Right lobe of liver (tissue), 6 donors: ENCODE measurements at regions not wholly inside any gene's neighbourhood (a gene's known extent, or its start where the extent isn't known, plus 50 kb on each side); places are given as distances from the start of the nearest gene placed in this dataset.

Source experiments
- ATAC-seq, 4 donors: fragments of 200-7000 bp; cut with Tn5 transposase; one replicate each; pipeline ENCODE4 v1.9.1; 2020; ENCODE audit warnings: mild to moderate bottlenecking in 4 of 4, moderate library complexity in 4 of 4
- DNase-seq, 3 donors: peaks; one replicate each; pipeline ENCODE4 v3.0.0-alpha.2; 2020
- H3K27ac ChIP-seq, 3 donors: fragments of 200-600 bp; one replicate each; pipeline ENCODE4 v1.8.0; 2022
- H3K27me3 ChIP-seq, 2 donors: fragments of 200-600 bp; one replicate each; pipeline ENCODE4 v1.8.0; 2022
- H3K36me3 ChIP-seq, 4 donors: fragments of 200-600 bp; sonication (generic) in 1 of 4; one replicate each; pipeline versions ENCODE4 v1.5.1 to v1.8.0; 2017 to 2022; ENCODE audit warnings: control low read depth in 1 of 4
- H3K4me1 ChIP-seq, 4 donors: fragments of 200-600 bp; sonication (generic) in 1 of 4; one replicate each; pipeline versions ENCODE4 v1.5.1 to v1.8.0; 2017 to 2022; ENCODE audit warnings: control low read depth in 1 of 4
- H3K4me3 ChIP-seq, 3 donors: fragments of 200-600 bp; one replicate each; pipeline ENCODE4 v1.8.0; 2022
- H3K9me3 ChIP-seq, 4 donors: fragments of 200-600 bp; sonication (generic) in 1 of 4; one replicate each; pipeline versions ENCODE4 v1.5.1 to v1.8.0; 2017 to 2022; ENCODE audit warnings: control low read depth in 1 of 4
- POLR2A ChIP-seq: fragments of 450-650 bp; IDR thresholded peaks from one replicate; pipeline ENCODE4 v1.6.1; 2017; ENCODE audit warnings: antibody characterized with exemption, mild to moderate bottlenecking
- WGBS: methylation state at CpG from one replicate; pipeline ENCODE4 v1.1.6; 2018; ENCODE audit warnings: low coverage, low lambda C conversion rate; ENCODE audit not compliant: insufficient coverage; ENCODE audit errors: missing lambda C conversion rate; 5-methylcytosine and 5-hydroxymethylcytosine counted together
- intact Hi-C, 2 donors: fragments of 100-400 bp; cut with DNase I; formaldehyde crosslinking; loops; one replicate each; pipeline versions ENCODE4 v1.11.2 to v1.14.1; 2022
- TF ChIP-seq, protein P1 (sequence below), 4 donors: fragments of 200-600 bp in 3 of 4; fragments of 450-650 bp in 1 of 4; IDR thresholded peaks; one replicate each; pipeline versions ENCODE4 v1.5.1 to v1.8.0; 2016 to 2022; ENCODE audit warnings: antibody characterized with exemption in 4 of 4, mild to moderate bottlenecking in 2 of 4
- donor health status: DM: no; HTN: yes; CAD: no.
- donor health status: DM: no; HTN: no; CAD: no.
- donor health status: DM: no; HTN: no; CAD: no.
- donor health status: DM: no; HTN: yes; CAD: no.
- donor health status: DM: no; HTN: yes; CAD: no.

GRCh38 chr4:83757121-83757621 is 221.3 kb downstream of the GPAT3 start:
- intact Hi-C loops, result no loop called here
- Histone ChIP-seq H3K36me3 (no peaks in the 10 kb centered on the region), H3K9me3 (no peaks in the 10 kb centered on the region), H3K4me3 (no peak overlapping the region), H3K27me3 (no peaks in the 10 kb centered on the region), H3K4me1 (no peaks in the 10 kb centered on the region), H3K27ac (no peak overlapping the region)
- no peak for TF ChIP-seq POLR2A
- TF ChIP-seq, protein P1, sequence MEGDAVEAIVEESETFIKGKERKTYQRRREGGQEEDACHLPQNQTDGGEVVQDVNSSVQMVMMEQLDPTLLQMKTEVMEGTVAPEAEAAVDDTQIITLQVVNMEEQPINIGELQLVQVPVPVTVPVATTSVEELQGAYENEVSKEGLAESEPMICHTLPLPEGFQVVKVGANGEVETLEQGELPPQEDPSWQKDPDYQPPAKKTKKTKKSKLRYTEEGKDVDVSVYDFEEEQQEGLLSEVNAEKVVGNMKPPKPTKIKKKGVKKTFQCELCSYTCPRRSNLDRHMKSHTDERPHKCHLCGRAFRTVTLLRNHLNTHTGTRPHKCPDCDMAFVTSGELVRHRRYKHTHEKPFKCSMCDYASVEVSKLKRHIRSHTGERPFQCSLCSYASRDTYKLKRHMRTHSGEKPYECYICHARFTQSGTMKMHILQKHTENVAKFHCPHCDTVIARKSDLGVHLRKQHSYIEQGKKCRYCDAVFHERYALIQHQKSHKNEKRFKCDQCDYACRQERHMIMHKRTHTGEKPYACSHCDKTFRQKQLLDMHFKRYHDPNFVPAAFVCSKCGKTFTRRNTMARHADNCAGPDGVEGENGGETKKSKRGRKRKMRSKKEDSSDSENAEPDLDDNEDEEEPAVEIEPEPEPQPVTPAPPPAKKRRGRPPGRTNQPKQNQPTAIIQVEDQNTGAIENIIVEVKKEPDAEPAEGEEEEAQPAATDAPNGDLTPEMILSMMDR (IDR thresholded peaks at IDR 0.05), result no peak
- ATAC-seq (no peak), DNase-seq (no peak)
- 31% methylated on average over 2 of the region's 2 CpGs for WGBS

DNA sequence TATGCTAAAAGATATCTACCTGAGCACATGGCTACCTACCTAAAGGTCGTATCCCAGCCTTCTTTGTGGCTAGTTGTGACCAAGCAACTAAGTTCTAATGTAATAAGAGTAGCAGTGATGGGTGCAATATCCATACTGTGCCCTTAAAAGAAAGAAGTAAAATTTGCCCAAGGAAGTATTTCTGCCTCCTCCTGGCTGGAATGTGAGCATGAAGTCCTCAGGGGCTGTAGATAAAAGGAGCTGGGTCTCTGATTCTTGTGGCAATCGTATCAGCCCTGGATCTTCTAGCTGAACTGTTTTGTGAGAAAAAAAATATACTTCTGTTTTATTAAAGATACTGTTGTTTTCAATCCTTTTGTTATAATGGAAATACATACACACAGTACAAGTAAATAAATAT is 217.4 kb downstream of the GPAT3 start:
- no peak for TF ChIP-seq POLR2A
- Histone ChIP-seq H3K27me3 (no peaks in the 10 kb centered on the region), H3K27ac (no peak overlapping the region), H3K36me3 (no peaks in the 10 kb centered on the region), H3K4me1 (no peaks in the 10 kb centered on the region), H3K4me3 (no peak overlapping the region), H3K9me3 (no peaks in the 10 kb centered on the region)
- ATAC-seq, result no peak
- 16% methylated on average over 2 of the region's 2 CpGs for WGBS
- intact Hi-C loops, result no loop called here
- DNase-seq, result no peak

DNA sequence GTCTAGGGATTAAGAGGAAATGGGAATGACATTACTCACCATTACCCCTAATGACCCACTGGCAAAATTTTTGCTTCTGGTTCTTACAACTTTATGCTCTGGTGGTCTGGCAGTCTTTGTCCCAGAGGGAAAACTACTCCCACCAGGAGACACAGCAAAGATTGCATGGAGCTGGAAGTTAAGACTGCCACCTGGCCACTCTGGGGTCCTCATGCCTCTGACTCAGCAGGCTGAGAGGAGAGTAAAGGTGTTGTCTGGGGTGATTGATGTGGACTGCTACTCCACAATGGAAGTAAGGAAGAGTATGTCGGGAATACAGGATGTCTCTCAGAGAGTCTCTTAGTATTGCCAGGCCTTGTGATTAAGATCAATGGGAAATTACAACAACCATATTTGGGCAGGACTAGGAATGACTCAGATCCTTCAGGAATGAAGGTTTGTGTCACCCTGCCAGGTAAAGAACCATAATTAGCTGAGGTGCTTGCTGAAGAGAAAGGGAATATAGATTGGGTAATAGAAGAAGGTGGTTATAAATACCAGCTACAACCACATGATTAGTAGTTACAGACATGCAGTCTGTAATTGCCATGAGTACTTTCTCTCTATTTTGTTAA is 215.5 kb downstream of the GPAT3 start:
- H3K27ac ChIP-seq, result no peak overlapping the region
- DNase-seq, result no peak
- H3K4me1 ChIP-seq, result no peaks in the 10 kb centered on the region
- no peak for ATAC-seq
- intact Hi-C loops, result no loop called here
- no peaks in the 10 kb centered on the region for H3K36me3 ChIP-seq
- TF ChIP-seq, protein P1 (IDR thresholded peaks at IDR 0.05), result no peak
- TF ChIP-seq POLR2A, result no peak
- no peaks in the 10 kb centered on the region for H3K9me3 ChIP-seq
- no peaks in the 10 kb centered on the region for H3K27me3 ChIP-seq
- 44% methylated on average over 1 of the region's 1 CpG for WGBS
- H3K4me3 ChIP-seq, result no peak overlapping the region

DNA sequence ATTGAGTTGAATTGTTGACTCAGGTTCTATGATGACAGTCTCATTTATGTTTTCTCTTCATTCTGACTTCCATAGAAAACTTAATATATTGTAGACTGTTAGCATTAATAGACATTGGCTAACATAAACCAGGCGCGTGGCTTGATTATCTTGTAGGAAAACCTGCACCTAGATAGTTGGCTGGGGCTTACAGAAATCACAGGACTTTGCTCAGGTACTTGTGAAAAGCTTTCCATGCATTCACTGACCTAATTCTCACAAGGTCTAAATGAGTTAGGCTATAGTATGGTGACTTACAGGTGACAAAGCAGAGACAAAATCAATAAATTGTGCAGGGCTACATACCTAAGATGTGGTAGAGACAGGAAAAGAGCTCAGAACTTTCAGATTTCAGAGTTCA is 212.8 kb downstream of the GPAT3 start:
- H3K36me3 ChIP-seq, result no peaks in the 10 kb centered on the region
- H3K4me3 ChIP-seq, result no peak overlapping the region
- no peaks in the 10 kb centered on the region for H3K9me3 ChIP-seq
- TF ChIP-seq POLR2A, result no peak
- TF ChIP-seq, protein P1 (IDR thresholded peaks at IDR 0.05), result no peak
- H3K27me3 ChIP-seq, result no peaks in the 10 kb centered on the region
- H3K4me1 ChIP-seq, result no peaks in the 10 kb centered on the region
- 55% methylated on average over 2 of the region's 2 CpGs for WGBS
- intact Hi-C loops, result no loop called here
- DNase-seq (no peak), ATAC-seq (no peak)
- H3K27ac ChIP-seq, result no peak overlapping the region

DNA sequence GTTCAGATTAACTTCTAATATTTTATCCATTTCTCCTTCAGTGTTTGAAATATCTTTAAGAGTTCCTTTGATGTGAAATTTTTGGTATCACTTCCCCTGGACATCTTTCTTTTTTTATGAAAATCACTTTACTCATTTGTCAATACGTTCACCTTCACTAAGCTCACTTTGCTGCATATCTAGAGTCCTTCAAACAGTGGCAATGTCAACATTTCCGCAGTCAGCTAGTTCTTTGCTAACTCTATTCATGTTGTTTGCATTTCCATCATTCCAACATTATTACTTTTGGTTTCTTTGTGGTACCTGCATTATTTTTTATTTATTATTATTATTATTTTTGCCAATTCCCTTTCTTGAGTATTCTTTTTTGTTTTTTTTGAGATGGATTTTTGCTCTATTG is 203.0 kb downstream of the GPAT3 start:
- DNase-seq (no peak), ATAC-seq (no peak)
- 7% methylated on average over 2 of the region's 2 CpGs for WGBS
- H3K4me3 ChIP-seq, result no peak overlapping the region
- no peaks in the 10 kb centered on the region for H3K36me3 ChIP-seq
- H3K27me3 ChIP-seq, result no peaks in the 10 kb centered on the region
- no peak overlapping the region for H3K27ac ChIP-seq
- TF ChIP-seq, protein P1 (IDR thresholded peaks at IDR 0.05), result no peak
- no peak for TF ChIP-seq POLR2A
- H3K9me3 ChIP-seq, result no peaks in the 10 kb centered on the region
- H3K4me1 ChIP-seq, result no peaks in the 10 kb centered on the region
- intact Hi-C loops, result no loop called here
